Activated CD4-positive, alpha-beta T cell treated with anti-CD3 and anti-CD28 coated beads, Interleukin-2, Interleukin-6, amounts not matched to agents 100 ng/mL and 50 ng/mL, durations not matched to agents 16 hours and 8 hours (primary cell): ENCODE measurements at regions not wholly inside any gene's neighbourhood (a gene's known extent, or its start where the extent isn't known, plus 50 kb on each side); places are given as distances from the start of the nearest gene placed in this dataset.

Experiments
- DNase-seq: peaks from one replicate; pipeline ENCODE4 v3.0.0-alpha.2; 2020

DNA sequence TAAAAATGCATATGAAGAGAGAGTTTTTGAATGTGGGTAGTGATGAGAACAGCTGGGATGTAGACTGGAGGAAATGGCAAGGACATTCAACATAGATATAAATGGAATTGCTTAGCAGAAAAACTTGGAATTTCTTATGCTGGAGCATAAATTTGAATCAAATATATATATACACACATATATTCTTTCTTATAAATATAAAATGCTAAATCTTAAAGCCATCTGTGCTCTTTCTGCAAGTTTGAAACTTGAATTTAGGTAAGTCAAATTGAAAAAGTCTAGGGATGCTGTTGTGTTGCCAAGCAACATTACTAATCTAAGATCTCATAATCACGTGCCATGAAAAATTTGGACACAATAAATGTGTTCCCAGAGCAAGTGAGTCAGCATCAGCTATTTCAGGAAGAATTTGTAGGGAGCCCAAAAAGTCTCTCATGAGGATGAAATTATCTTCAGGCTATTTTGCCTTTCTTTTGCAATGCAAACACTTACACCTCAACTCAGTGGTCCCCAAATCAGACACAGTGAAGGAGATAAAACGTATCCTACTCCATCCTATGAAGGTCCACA is 58.4 kb upstream of the ALDH1A1 start:
- no peak for DNase-seq

DNA sequence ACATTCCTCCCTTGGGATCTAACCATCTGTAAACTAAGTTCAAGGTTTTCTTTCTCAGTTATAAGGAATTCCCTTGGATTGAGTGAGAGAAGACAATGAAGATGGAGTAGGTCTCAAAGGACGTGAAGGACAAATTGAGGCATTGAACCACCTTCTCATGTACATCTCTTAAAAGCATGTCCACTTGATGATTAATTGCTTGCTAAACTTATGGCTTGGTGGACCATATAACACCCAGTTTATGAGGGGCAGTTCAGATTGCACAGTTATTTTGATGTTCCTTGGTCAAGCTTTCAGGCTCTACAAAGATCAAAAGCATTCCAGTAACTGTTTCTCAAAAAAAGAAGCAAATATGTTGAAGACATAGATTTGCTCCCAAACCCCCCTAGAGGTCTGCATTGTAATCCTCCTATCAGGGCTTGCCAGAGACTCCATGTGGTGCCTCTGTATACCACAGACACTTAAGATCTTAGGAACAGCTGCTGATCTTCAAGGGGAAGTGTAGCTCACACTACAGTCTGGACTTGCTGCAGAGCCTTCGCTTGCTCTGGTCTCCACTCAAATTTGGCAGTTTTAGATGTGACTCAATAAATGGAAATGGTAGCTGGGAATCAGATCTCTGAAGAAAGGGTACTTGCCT is 56.9 kb upstream of the ALDH1A1 start:
- no peak for DNase-seq

DNA sequence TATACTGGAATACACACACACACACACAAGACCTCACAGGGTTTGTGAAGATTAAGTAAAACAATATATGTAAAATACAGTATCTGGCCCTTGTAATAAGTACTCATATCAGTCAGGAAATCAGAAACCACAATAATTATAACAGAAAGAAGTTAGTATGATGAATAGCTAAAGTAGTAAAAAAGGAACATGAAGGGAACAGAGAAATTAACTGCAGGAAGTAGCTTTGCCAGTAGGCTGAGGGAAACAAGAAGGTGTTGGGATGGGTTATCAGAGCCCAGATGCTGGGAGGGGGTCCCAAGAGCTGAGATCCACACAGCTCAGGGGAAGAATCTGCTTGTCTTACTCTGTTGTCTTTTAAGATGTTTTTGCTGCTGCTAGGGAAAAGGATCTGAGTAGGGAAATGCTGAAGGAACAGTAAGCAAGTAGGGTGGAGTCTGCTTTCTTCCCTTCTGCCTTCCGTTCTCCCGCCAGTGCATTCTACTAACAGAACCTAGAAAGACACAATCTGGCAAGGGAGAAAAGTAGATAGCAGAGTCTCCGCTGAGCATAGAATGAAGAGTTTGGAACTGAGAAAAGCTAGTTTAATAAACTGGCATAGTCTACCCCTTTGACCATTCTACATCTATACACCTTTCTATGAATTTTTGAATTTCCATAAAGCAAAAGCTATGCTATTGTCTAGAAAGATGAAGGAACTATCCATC is 55.3 kb upstream of the ALDH1A1 start:
- DNase-seq, result no peak

DNA sequence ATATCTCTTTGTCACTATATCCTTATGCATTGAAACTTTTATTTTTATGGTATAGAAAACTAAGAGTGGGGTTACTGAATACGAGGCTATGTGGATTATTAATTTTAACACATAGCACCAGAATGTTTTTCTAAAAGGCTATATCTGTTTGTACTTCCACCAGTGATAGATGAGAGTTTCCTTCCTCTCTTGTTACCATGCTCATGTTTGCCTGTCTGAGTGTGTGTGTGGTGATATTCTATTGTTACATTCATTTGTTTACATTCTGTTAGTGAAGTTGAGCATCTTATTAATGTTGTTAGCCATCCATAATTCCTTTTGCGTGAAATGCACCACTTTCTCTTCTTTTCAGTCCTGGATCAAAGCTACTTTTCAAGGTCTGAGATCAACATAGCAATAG is 54.1 kb upstream of the ALDH1A1 start:
- no peak for DNase-seq
